C4-2B (cell line): ENCODE measurements at regions not wholly inside any gene's neighbourhood (a gene's known extent, or its start where the extent isn't known, plus 50 kb on each side); places are given as distances from the start of the nearest gene placed in this dataset.

Source experiments
- H3K27ac ChIP-seq: fragments of 450-650 bp; 2 replicates; pipeline ENCODE4 v1.5.1; 2017
- ZFX ChIP-seq: fragments of 450-650 bp; IDR thresholded peaks from 2 replicates; pipeline ENCODE4 v1.6.1; 2017
- TF ChIP-seq, protein P1 (sequence below): fragments of 450-650 bp; conservative IDR thresholded peaks from 2 replicates; pipeline ENCODE4 v1.5.1; 2017; ENCODE audit warnings: mild to moderate bottlenecking

DNA sequence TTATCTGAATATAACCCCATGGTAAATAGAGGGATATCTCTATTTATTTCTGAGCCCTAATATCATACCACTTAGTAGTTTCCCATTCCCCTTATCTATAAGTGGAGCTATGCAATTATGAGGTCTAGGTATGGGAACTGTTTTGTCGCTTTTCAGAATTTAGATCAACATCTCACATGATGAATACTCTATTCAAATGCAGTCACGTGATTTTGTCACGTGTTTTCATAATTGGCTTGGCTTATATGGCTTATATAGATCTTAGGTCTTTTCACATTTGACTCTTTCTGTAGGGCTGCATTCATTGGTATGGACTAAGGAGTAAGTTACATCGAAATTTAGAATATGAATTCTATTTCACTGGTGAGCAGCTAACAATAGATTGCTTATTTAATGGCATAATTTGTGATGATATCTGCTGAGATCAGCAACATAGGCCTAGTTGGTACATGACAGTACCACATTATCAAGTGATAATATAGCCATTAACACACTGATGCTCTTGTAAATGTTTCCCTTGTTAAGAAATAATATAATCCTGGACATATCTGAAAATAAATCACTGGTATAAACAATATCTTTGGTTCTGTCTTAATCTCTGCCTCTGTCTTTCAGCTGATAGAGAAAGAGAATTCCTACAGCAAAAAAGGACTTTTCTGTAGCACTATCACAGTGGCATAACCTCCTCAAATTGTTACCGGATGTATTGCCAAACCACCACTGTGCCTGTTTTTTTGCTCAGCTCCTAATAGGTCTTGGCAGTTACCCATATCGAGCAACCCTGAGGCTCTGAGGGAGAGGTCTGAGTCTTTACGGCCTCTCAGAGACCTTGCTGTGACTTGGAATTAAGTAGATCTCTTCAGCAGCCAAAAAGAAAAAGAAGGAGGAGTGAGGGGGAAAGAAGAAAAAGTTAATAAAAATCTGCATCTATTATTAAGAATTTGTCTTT lies 357.1 kb downstream of the ZPLD1 start:
- no peak overlapping the region for H3K27ac ChIP-seq
- TF ChIP-seq ZFX, result no peak
- TF ChIP-seq, protein P1, sequence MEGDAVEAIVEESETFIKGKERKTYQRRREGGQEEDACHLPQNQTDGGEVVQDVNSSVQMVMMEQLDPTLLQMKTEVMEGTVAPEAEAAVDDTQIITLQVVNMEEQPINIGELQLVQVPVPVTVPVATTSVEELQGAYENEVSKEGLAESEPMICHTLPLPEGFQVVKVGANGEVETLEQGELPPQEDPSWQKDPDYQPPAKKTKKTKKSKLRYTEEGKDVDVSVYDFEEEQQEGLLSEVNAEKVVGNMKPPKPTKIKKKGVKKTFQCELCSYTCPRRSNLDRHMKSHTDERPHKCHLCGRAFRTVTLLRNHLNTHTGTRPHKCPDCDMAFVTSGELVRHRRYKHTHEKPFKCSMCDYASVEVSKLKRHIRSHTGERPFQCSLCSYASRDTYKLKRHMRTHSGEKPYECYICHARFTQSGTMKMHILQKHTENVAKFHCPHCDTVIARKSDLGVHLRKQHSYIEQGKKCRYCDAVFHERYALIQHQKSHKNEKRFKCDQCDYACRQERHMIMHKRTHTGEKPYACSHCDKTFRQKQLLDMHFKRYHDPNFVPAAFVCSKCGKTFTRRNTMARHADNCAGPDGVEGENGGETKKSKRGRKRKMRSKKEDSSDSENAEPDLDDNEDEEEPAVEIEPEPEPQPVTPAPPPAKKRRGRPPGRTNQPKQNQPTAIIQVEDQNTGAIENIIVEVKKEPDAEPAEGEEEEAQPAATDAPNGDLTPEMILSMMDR, result no peak

DNA sequence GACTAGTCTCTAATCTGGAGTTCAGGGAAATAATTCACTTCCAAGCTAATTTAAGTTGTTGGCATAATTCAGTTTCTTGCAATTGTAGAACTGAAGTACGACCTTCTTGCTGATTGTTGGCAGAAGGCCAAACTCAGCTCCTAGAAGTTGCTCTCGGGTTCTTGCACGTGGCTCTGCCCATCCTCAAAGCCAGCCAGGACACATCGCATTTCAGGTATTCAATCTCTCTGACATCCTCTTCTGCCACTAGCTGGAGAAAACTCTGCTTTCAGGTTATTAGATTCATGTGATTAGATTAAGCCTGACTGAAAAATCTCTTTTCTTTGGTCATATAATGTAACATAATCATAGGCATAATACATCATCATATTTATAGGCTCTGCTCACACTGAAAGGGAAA lies 362.0 kb downstream of the ZPLD1 start:
- no peak overlapping the region for H3K27ac ChIP-seq
- no peak for TF ChIP-seq ZFX
- TF ChIP-seq, protein P1, result no peak

DNA sequence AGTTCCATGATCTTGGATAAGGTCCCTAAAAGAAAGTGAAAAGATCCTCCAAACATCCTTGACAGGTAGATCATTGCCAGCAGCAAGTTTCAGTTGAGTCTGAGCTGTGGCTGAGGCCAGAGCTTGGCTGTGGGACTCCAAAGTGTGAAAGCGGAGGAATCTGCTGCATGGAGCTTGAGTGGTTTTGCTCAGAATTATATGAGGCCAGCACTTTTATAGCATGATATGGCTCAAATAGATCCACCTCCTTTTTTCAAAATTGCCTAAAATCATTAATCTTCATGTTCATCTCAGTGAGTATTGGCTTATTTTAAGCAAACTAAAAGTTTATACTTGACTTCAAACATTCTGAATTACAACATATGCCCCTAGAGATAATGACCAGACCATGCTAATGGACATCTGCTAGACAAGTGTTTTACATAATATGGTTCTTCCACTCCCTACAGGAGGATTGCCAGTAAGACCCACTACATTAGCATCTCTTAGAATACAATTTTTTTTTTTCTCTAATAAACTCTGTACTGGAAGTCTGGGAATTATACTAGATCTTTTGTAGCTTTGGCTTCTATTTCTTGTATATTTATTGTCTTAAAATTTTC lies 368.1 kb downstream of the ZPLD1 start:
- no peak for TF ChIP-seq ZFX
- TF ChIP-seq, protein P1, result no peak
- no peak overlapping the region for H3K27ac ChIP-seq

DNA sequence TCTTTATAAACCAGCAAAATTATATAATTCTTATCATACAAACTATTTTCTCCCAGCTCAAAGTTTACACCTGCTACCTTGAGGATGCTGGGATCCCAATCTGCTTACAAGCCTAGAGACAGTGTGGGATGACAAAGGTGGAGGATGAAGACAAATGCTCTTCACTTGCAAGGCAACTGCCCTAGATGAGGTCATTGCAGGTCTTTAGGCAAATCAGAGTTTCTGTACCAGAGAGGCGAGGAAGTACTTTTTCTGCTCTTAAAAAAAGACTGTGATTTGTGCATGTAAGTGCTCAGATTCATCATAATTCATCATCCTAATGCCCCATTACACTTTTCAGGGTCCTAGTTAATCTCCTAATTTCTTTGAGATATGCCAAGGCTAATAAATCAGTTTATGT lies 376.1 kb downstream of the ZPLD1 start:
- TF ChIP-seq ZFX, result no peak
- TF ChIP-seq, protein P1, result no peak
- no peak overlapping the region for H3K27ac ChIP-seq

DNA sequence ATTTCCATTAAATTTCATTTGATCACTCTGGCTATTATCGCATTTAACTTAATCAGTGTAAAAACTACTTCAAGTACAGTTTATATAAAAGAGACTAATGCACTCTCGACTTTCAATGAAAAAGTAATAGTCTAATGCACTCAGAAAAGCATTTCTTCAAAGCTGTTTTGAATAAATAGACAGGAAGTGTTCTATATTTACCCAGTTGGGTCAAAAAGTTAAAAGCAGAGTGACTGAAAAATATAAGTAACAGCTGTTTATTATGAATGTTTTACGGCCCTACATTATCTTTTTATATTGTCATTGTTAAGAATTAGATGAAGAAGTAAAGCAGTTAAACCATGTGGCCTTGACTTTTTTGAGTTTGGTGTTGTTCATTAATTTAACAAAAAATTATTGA lies 391.8 kb downstream of the ZPLD1 start:
- TF ChIP-seq ZFX, result no peak
- H3K27ac ChIP-seq, result no peak overlapping the region

DNA sequence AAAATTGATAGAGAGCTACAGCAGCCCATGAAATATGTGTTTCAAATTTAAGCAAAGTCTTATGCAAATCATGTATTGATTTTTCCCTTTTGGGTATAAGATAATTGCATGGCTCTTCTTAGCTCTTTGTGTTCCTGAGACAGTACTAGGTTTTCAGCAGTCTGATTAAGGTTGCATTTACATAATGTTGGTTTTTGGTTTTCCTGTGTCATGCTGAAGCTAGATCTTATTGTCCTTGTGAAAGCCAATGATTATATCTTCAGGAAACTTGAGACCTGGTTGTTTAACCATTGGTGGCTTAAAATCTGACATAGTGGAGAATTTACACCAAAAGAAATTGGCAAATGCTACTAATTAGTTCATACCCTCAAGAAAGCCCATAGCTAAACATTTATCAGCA lies 392.6 kb downstream of the ZPLD1 start:
- no peak overlapping the region for H3K27ac ChIP-seq
- TF ChIP-seq, protein P1, result no peak
- TF ChIP-seq ZFX, result no peak

DNA sequence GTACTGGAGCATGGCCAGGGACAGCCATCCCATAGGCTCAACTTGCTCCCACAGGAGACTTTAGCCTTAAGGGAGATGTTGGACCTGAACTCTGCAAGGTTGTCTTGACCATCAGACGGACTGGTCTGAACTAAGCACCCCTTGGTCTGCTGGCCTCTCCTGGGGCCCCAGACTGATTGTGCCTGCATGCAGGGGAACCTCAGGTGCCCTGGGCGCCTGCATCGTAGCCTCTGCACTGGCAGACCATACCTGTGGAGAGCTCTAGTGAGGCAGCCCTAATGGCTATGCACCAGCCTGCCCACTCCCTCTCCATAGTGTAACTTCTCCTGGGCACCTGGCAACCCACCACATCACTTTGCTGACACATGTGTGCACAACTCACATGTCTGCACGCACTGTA lies 395.6 kb downstream of the ZPLD1 start:
- no peak overlapping the region for H3K27ac ChIP-seq

More for the DNA sequence above, 395.6 kb downstream of the ZPLD1 start:
- TF ChIP-seq ZFX, result no peak
- TF ChIP-seq, protein P1, result no peak
